IPS-20b (cell line): ENCODE measurements at regions not wholly inside any gene's neighbourhood (a gene's known extent, or its start where the extent isn't known, plus 50 kb on each side); places are given as distances from the start of the nearest gene placed in this dataset.

Source experiments
- H3K27ac ChIP-seq: one replicate; pipeline ENCODE4 v1.5.1; 2013; ENCODE audit warnings: low read length
- H3K27me3 ChIP-seq: 2 replicates; pipeline ENCODE4 v1.6.1; 2013; ENCODE audit warnings: mild to moderate bottlenecking, low read length, inconsistent platforms; ENCODE audit not compliant: insufficient read depth
- H3K36me3 ChIP-seq: 2 replicates; pipeline ENCODE4 v1.6.1; 2013; ENCODE audit warnings: low read depth, mild to moderate bottlenecking, inconsistent platforms, low read length, moderate library complexity; ENCODE audit not compliant: insufficient read depth
- H3K4me1 ChIP-seq: 2 replicates; pipeline ENCODE4 v1.6.1; 2013; ENCODE audit warnings: mild to moderate bottlenecking, control low read depth, inconsistent platforms, low read length, moderate library complexity; ENCODE audit not compliant: insufficient read depth
- H3K4me3 ChIP-seq: 2 replicates; pipeline ENCODE4 v1.5.1; 2013; ENCODE audit warnings: mild to moderate bottlenecking, low read length, inconsistent platforms
- H3K9ac ChIP-seq: 2 replicates; pipeline ENCODE4 v1.6.1; 2013; ENCODE audit warnings: low read depth, mild to moderate bottlenecking, inconsistent platforms, low read length, moderate library complexity
- H3K9me3 ChIP-seq: 2 replicates; pipeline ENCODE4 v1.6.1; 2013; ENCODE audit warnings: mild to moderate bottlenecking, low read depth, low read length, inconsistent platforms; ENCODE audit not compliant: insufficient read depth

GRCh38 chr18:46356278-46357033 is 252.3 kb downstream of the HAUS1 start:
- Histone ChIP-seq H3K9ac (no peak overlapping the region), H3K9me3 (no peaks in the 10 kb centered on the region), H3K27me3 (no peaks in the 10 kb centered on the region), H3K27ac (no peak overlapping the region), H3K4me3 (no peak overlapping the region), H3K36me3 (no peaks in the 10 kb centered on the region), H3K4me1 (no peaks in the 10 kb centered on the region)

- H3K27me3 ChIP-seq = no peaks in the 10 kb centered on the region
- H3K9me3 ChIP-seq = no peaks in the 10 kb centered on the region
- no peaks in the 10 kb centered on the region for H3K36me3 ChIP-seq
- no peak overlapping the region for H3K4me3 ChIP-seq
- no peak overlapping the region for H3K27ac ChIP-seq
- H3K9ac ChIP-seq = no peak overlapping the region
- H3K4me1 ChIP-seq = no peaks in the 10 kb centered on the region
These were observed 256.0 kb downstream of the HAUS1 start for GRCh38 chr18:46360102-46360699.

GRCh38 chr18:46360866-46361265 is 256.7 kb downstream of the HAUS1 start:
- Histone ChIP-seq H3K9me3 (no peaks in the 10 kb centered on the region), H3K4me3 (no peak overlapping the region), H3K4me1 (no peaks in the 10 kb centered on the region), H3K9ac (no peak overlapping the region), H3K36me3 (no peaks in the 10 kb centered on the region), H3K27me3 (no peaks in the 10 kb centered on the region), H3K27ac (no peak overlapping the region)

- Histone ChIP-seq H3K9me3 (no peaks in the 10 kb centered on the region), H3K27ac (no peak overlapping the region), H3K9ac (no peak overlapping the region), H3K4me3 (no peak overlapping the region), H3K36me3 (no peaks in the 10 kb centered on the region), H3K4me1 (no peaks in the 10 kb centered on the region), H3K27me3 (no peaks in the 10 kb centered on the region)
These were observed 258.3 kb downstream of the HAUS1 start for GRCh38 chr18:46362533-46362932.

DNA sequence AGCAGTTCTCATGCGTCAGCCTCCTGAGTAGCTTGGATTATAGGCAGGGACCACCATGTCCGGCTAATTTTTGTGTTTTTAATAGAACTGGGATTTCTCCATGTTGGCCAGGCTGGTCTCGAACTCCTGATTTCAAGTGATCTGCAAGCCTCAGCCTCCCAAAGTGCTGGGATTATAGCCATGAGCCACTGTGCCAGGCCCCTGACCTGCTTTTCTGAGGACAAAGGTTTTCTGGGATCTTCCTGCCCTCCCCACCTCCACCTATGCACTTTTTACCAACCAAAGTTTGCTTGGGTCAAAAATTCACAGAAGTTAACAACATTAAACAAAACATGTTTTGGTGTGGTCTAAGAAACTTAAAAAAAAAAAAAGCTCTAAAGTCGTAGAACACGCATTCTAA is 259.9 kb downstream of the HAUS1 start:
- Histone ChIP-seq H3K27me3 (no peaks in the 10 kb centered on the region), H3K9ac (no peak overlapping the region), H3K4me1 (no peaks in the 10 kb centered on the region), H3K9me3 (no peaks in the 10 kb centered on the region), H3K27ac (no peak overlapping the region), H3K36me3 (no peaks in the 10 kb centered on the region), H3K4me3 (no peak overlapping the region)

GRCh38 chr18:46366201-46366600 is 262.0 kb downstream of the HAUS1 start:
- Histone ChIP-seq H3K9ac (no peak overlapping the region), H3K4me3 (no peak overlapping the region), H3K36me3 (no peaks in the 10 kb centered on the region), H3K27me3 (no peaks in the 10 kb centered on the region), H3K9me3 (no peaks in the 10 kb centered on the region), H3K27ac (no peak overlapping the region), H3K4me1 (no peaks in the 10 kb centered on the region)

- H3K4me3 ChIP-seq = no peak overlapping the region
- H3K36me3 ChIP-seq = no peaks in the 10 kb centered on the region
- H3K27me3 ChIP-seq = no peaks in the 10 kb centered on the region
- no peaks in the 10 kb centered on the region for H3K9me3 ChIP-seq
- no peaks in the 10 kb centered on the region for H3K4me1 ChIP-seq
- no peak overlapping the region for H3K9ac ChIP-seq
- H3K27ac ChIP-seq = no peak overlapping the region
These were observed 262.7 kb downstream of the HAUS1 start for GRCh38 chr18:46366751-46367376.

DNA sequence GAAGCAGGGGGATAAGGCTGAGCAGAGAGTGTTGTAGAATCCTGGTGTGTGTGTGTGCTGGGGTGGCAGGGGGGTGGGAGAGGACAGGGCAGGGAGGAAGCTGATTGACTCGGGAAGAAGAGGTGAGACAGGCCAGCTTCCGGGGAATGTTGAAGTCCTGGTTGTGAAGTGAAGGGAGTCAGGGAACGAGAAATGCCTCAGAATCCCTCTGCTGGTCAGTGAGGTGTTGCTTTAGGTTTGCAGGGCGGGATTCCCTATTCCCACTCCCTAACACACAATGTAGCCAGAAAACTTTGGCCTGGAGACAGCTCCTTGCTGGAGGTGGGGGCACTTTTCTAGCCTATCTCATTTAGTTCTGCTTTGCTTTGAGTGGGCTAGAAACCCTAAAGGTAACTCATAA is 265.1 kb downstream of the HAUS1 start:
- H3K9ac ChIP-seq = no peak overlapping the region
- H3K27me3 ChIP-seq = no peaks in the 10 kb centered on the region
- H3K4me3 ChIP-seq = no peak overlapping the region
- no peaks in the 10 kb centered on the region for H3K9me3 ChIP-seq
- no peaks in the 10 kb centered on the region for H3K36me3 ChIP-seq
- H3K27ac ChIP-seq = no peak overlapping the region
- peaks cover 8% of the 10 kb centered on the region; the same call in 1 of the 2 replicates for H3K4me1 ChIP-seq

- H3K27ac ChIP-seq = no peak overlapping the region
- H3K9me3 ChIP-seq = no peaks in the 10 kb centered on the region
- H3K36me3 ChIP-seq = no peaks in the 10 kb centered on the region
- no peak overlapping the region for H3K4me3 ChIP-seq
- no peaks in the 10 kb centered on the region for H3K27me3 ChIP-seq
- peaks cover 13% of the 10 kb centered on the region; the same call in 1 of the 2 replicates for H3K4me1 ChIP-seq
- H3K9ac ChIP-seq = no peak overlapping the region
These were observed 266.7 kb downstream of the HAUS1 start for GRCh38 chr18:46370898-46371297.

DNA sequence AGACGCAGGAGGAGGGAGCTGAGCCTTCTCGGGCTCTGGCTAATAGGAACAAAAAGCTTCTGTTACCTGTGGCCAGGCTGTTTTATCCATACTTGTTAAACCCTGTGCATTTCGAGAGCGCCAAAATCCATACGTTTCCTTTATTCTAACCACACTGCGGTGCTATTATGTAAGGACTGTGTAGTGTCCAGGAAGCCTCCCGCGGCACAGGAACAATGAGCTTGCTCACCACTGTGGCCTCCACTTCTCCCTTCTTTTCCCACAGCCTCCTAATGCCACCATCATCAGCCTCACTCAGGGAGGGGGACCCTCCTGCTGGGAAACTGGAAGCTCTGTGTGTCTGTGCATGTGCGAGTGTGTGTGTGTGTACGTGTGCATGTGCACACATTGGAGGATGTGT is 268.5 kb downstream of the HAUS1 start:
- Histone ChIP-seq H3K27ac (no peak overlapping the region), H3K27me3 (no peaks in the 10 kb centered on the region), H3K9me3 (no peaks in the 10 kb centered on the region), H3K36me3 (no peaks in the 10 kb centered on the region), H3K4me3 (no peak overlapping the region), H3K9ac (no peak overlapping the region), H3K4me1 (peaks cover 13% of the 10 kb centered on the region; the same call in 1 of the 2 replicates)

- H3K27ac ChIP-seq = no peak overlapping the region
- H3K27me3 ChIP-seq = no peaks in the 10 kb centered on the region
- no peak overlapping the region for H3K4me3 ChIP-seq
- H3K9ac ChIP-seq = no peak overlapping the region
- H3K36me3 ChIP-seq = no peaks in the 10 kb centered on the region
- peaks cover 13% of the 10 kb centered on the region; the same call in 1 of the 2 replicates for H3K4me1 ChIP-seq
- H3K9me3 ChIP-seq = no peaks in the 10 kb centered on the region
These were observed 268.9 kb downstream of the HAUS1 start for GRCh38 chr18:46373131-46373530.

GRCh38 chr18:46373791-46374190 is 269.6 kb downstream of the HAUS1 start:
- no peak overlapping the region for H3K4me3 ChIP-seq
- H3K36me3 ChIP-seq = no peaks in the 10 kb centered on the region
- H3K27ac ChIP-seq = no peak overlapping the region
- no peaks in the 10 kb centered on the region for H3K9me3 ChIP-seq
- no peaks in the 10 kb centered on the region for H3K27me3 ChIP-seq
- peaks cover 13% of the 10 kb centered on the region; the same call in 1 of the 2 replicates for H3K4me1 ChIP-seq
- no peak overlapping the region for H3K9ac ChIP-seq
